ENCODE measurements at regions not wholly inside any gene's neighbourhood (a gene's known extent, or its start where the extent isn't known, plus 50 kb on each side); places are given as distances from the start of the nearest gene placed in this dataset.

DNA sequence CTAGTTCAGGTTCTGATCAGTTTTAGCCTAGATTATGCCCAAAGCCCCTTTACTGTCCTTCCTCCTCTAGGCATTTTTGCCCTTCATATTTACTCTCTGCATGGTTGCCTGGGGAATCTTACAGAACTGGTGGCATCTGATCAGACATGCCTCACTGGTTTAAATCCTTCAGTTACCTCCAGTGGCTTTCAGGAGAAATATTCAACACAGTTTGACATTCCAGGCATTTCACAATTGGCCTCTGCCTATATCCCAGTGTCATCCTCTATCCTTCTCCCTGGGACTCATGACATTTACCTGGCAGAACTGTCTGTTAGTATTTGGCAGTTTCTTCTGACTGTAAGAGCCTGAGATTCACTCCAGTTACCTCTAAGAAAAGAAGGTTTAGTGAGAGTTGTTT lies 152.9 kb upstream of the MEIS1 start:
- POLR2A ChIA-PET: no interaction called here
- H3K27ac ChIP-seq (ENCODE audit: extremely low read depth, low read depth, low read length): no peak overlapping the region
- no peaks in the 10 kb centered on the region for H3K9me3 ChIP-seq (ENCODE audit: control insufficient read depth, insufficient read depth, low read depth, low read length)
- H3K36me3 ChIP-seq (ENCODE audit: control insufficient read depth in 2 of 2, insufficient read depth in 1 of 2, low read length in 2 of 2): no peaks in the 10 kb centered on the region
- CTCF ChIA-PET: no interaction called here
- TF ChIP-seq ZNF600 (tag by site-specific recombination; IDR thresholded peaks at IDR 0.05): no peak
- TF ChIP-seq ZFP41 (tag by site-specific recombination; IDR thresholded peaks at IDR 0.05; ENCODE audit: borderline replicate concordance): no peak
- no peak for TF ChIP-seq ZNF335 (tag by site-specific recombination; conservative IDR thresholded peaks at IDR 0.05)
- TF ChIP-seq ZIC2 (tag by site-specific recombination; IDR thresholded peaks at IDR 0.05): no peak
- no peak for TF ChIP-seq MYNN (tag by site-specific recombination; IDR thresholded peaks at IDR 0.05; ENCODE audit: borderline replicate concordance)
- TF ChIP-seq ZNF433 (tag by site-specific recombination; IDR thresholded peaks at IDR 0.05; ENCODE audit: low read depth): no peak
- TF ChIP-seq KLF1 (tag by site-specific recombination; IDR thresholded peaks at IDR 0.05): no peak
- no peak for TF ChIP-seq ZNF785 (tag by site-specific recombination; IDR thresholded peaks at IDR 0.05)
- TF ChIP-seq ZNF629 (tag by site-specific recombination; IDR thresholded peaks at IDR 0.05): no peak
- TF ChIP-seq ZNF747 (tag by site-specific recombination; IDR thresholded peaks at IDR 0.05): no peak
- no peak for TF ChIP-seq PRDM4 (tag by site-specific recombination; IDR thresholded peaks at IDR 0.05)
- no peak for TF ChIP-seq ZXDB (tag by site-specific recombination; IDR thresholded peaks at IDR 0.05)
- no peak for TF ChIP-seq ZNF510 (tag by site-specific recombination; IDR thresholded peaks at IDR 0.05; ENCODE audit: insufficient replicate concordance)
- no peaks in the 10 kb centered on the region for H3K4me1 ChIP-seq (ENCODE audit: control insufficient read depth, insufficient read depth, low read length)
- no peak overlapping the region for H3K4me3 ChIP-seq (ENCODE audit: low read depth, low read length)

GRCh38 chr2:66279024-66279423 lies 155.9 kb upstream of the MEIS1 start:
- POLR2A ChIA-PET: no interaction called here
- no peaks in the 10 kb centered on the region for H3K4me1 ChIP-seq (ENCODE audit: control insufficient read depth, insufficient read depth, low read length)

More at GRCh38 chr2:66279024-66279423, 155.9 kb upstream of the MEIS1 start:
- H3K4me3 ChIP-seq (ENCODE audit: low read depth, low read length): no peak overlapping the region
- H3K9me3 ChIP-seq (ENCODE audit: control insufficient read depth, insufficient read depth, low read depth, low read length): no peaks in the 10 kb centered on the region
- CTCF ChIA-PET: no interaction called here
- TF ChIP-seq ZNF184 (tag by site-specific recombination; IDR thresholded peaks at IDR 0.05) (no peak), GLIS1 (tag by site-specific recombination; IDR thresholded peaks at IDR 0.05) (no peak), ZNF654 (tag by site-specific recombination; IDR thresholded peaks at IDR 0.05; ENCODE audit: low read depth) (no peak), ZNF549 (tag by site-specific recombination; IDR thresholded peaks at IDR 0.05) (no peak), PBX3 (CRISPR knock-in tag; IDR thresholded peaks at IDR 0.05) (no peak)
- TF ChIP-seq, protein P1, sequence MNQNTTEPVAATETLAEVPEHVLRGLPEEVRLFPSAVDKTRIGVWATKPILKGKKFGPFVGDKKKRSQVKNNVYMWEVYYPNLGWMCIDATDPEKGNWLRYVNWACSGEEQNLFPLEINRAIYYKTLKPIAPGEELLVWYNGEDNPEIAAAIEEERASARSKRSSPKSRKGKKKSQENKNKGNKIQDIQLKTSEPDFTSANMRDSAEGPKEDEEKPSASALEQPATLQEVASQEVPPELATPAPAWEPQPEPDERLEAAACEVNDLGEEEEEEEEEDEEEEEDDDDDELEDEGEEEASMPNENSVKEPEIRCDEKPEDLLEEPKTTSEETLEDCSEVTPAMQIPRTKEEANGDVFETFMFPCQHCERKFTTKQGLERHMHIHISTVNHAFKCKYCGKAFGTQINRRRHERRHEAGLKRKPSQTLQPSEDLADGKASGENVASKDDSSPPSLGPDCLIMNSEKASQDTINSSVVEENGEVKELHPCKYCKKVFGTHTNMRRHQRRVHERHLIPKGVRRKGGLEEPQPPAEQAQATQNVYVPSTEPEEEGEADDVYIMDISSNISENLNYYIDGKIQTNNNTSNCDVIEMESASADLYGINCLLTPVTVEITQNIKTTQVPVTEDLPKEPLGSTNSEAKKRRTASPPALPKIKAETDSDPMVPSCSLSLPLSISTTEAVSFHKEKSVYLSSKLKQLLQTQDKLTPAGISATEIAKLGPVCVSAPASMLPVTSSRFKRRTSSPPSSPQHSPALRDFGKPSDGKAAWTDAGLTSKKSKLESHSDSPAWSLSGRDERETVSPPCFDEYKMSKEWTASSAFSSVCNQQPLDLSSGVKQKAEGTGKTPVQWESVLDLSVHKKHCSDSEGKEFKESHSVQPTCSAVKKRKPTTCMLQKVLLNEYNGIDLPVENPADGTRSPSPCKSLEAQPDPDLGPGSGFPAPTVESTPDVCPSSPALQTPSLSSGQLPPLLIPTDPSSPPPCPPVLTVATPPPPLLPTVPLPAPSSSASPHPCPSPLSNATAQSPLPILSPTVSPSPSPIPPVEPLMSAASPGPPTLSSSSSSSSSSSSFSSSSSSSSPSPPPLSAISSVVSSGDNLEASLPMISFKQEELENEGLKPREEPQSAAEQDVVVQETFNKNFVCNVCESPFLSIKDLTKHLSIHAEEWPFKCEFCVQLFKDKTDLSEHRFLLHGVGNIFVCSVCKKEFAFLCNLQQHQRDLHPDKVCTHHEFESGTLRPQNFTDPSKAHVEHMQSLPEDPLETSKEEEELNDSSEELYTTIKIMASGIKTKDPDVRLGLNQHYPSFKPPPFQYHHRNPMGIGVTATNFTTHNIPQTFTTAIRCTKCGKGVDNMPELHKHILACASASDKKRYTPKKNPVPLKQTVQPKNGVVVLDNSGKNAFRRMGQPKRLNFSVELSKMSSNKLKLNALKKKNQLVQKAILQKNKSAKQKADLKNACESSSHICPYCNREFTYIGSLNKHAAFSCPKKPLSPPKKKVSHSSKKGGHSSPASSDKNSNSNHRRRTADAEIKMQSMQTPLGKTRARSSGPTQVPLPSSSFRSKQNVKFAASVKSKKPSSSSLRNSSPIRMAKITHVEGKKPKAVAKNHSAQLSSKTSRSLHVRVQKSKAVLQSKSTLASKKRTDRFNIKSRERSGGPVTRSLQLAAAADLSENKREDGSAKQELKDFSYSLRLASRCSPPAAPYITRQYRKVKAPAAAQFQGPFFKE (tag by site-specific recombination; IDR thresholded peaks at IDR 0.05; ENCODE audit: borderline replicate concordance): no peak
- TF ChIP-seq, protein P2, sequence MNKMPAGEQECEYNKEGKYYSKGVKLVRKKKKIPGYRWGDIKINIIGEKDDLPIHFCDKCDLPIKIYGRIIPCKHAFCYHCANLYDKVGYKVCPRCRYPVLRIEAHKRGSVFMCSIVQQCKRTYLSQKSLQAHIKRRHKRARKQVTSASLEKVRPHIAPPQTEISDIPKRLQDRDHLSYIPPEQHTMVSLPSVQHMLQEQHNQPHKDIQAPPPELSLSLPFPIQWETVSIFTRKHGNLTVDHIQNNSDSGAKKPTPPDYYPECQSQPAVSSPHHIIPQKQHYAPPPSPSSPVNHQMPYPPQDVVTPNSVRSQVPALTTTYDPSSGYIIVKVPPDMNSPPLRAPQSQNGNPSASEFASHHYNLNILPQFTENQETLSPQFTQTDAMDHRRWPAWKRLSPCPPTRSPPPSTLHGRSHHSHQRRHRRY (tag by site-specific recombination; IDR thresholded peaks at IDR 0.05): no peak
- no peaks in the 10 kb centered on the region for H3K36me3 ChIP-seq (ENCODE audit: control insufficient read depth in 2 of 2, insufficient read depth in 1 of 2, low read length in 2 of 2)
- no peak overlapping the region for H3K27ac ChIP-seq (ENCODE audit: extremely low read depth, low read depth, low read length)
